ENCODE measurements at regions not wholly inside any gene's neighbourhood (a gene's known extent, or its start where the extent isn't known, plus 50 kb on each side); places are given as distances from the start of the nearest gene placed in this dataset.

- no peaks in the 10 kb centered on the region for H3K4me1 ChIP-seq
- no TSS peak for BruUV-seq (replicated peaks)
- H3K4me3 ChIP-seq (ENCODE audit: low read depth, low read length) = no peak overlapping the region
- Mint-ChIP-seq H3K4me3 (ENCODE audit: unreplicated experiment) (no peak overlapping the region), H3K27me3 (ENCODE audit: insufficient read depth, unreplicated experiment) (no peaks in the 10 kb centered on the region), H3K27ac (ENCODE audit: unreplicated experiment) (no peak overlapping the region), H3K9me3 (ENCODE audit: unreplicated experiment) (no peaks in the 10 kb centered on the region), H3K4me1 (ENCODE audit: low read depth, unreplicated experiment) (no peaks in the 10 kb centered on the region), H3K36me3 (ENCODE audit: insufficient read depth, unreplicated experiment) (no peaks in the 10 kb centered on the region)
- intact Hi-C loops (cut with micrococcal nuclease; ENCODE audit: unreplicated experiment) = no loop called here
- no peaks in the 10 kb centered on the region for H3K27me3 ChIP-seq (replicated peaks; ENCODE audit: control insufficient read depth, insufficient read depth, low read length)
- no peak for DNase-seq
- POLR2A ChIA-PET = no interaction called here
- CTCF ChIA-PET = no interaction called here
- TF ChIP-seq, protein P1, sequence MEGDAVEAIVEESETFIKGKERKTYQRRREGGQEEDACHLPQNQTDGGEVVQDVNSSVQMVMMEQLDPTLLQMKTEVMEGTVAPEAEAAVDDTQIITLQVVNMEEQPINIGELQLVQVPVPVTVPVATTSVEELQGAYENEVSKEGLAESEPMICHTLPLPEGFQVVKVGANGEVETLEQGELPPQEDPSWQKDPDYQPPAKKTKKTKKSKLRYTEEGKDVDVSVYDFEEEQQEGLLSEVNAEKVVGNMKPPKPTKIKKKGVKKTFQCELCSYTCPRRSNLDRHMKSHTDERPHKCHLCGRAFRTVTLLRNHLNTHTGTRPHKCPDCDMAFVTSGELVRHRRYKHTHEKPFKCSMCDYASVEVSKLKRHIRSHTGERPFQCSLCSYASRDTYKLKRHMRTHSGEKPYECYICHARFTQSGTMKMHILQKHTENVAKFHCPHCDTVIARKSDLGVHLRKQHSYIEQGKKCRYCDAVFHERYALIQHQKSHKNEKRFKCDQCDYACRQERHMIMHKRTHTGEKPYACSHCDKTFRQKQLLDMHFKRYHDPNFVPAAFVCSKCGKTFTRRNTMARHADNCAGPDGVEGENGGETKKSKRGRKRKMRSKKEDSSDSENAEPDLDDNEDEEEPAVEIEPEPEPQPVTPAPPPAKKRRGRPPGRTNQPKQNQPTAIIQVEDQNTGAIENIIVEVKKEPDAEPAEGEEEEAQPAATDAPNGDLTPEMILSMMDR (IDR thresholded peaks at IDR 0.05; ENCODE audit: insufficient read depth in 1 of 2, low read depth in 1 of 2, low read length in 1 of 2, severe bottlenecking in 1 of 2, unreplicated experiment in 1 of 2) = no peak
- no peaks in the 10 kb centered on the region for H3K36me3 ChIP-seq (ENCODE audit: control insufficient read depth, insufficient read depth, low read length)
- H3K9me3 ChIP-seq = no peaks in the 10 kb centered on the region
These were observed 1381.7 kb upstream of the SEL1L start for GRCh38 chr14:82915381-82915780.

DNA sequence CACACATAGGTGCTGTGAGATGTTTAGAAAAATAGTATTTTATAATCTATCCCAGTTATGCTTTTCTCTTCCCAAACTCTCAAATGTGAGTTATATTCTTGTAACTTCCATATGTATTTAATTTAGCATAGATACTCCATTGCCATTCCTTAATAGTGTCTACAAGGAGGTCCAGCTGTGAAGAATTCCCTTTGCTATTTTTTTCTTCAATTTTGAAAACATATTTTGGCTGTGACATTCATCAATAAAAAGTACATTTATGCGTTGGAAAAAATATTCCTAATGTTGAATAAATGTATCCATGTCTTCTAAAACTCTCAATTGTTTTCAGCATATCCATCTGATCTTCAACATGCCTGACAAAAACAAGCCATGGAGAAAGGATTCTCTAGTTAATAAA, 1402.0 kb upstream of the SEL1L start:
- DNase-seq = no peak
- no peaks in the 10 kb centered on the region for H3K27me3 Mint-ChIP-seq (ENCODE audit: insufficient read depth, unreplicated experiment)
- Histone ChIP-seq H3K36me3 (ENCODE audit: control insufficient read depth, insufficient read depth, low read length) (no peaks in the 10 kb centered on the region), H3K4me3 (ENCODE audit: low read depth, low read length) (no peak overlapping the region), H3K9me3 (no peaks in the 10 kb centered on the region), H3K4me1 (no peaks in the 10 kb centered on the region), H3K27me3 (replicated peaks; ENCODE audit: control insufficient read depth, insufficient read depth, low read length) (no peaks in the 10 kb centered on the region)
- H3K36me3 Mint-ChIP-seq (ENCODE audit: insufficient read depth, unreplicated experiment) = no peaks in the 10 kb centered on the region
- ChIA-PET POLR2A (no interaction called here), CTCF (no interaction called here)
- no TSS peak for BruUV-seq (replicated peaks)
- intact Hi-C loops (cut with micrococcal nuclease; ENCODE audit: unreplicated experiment) = no loop called here
- H3K4me1 Mint-ChIP-seq (ENCODE audit: low read depth, unreplicated experiment) = no peaks in the 10 kb centered on the region
- TF ChIP-seq, protein P1 (IDR thresholded peaks at IDR 0.05; ENCODE audit: insufficient read depth in 1 of 2, low read depth in 1 of 2, low read length in 1 of 2, severe bottlenecking in 1 of 2, unreplicated experiment in 1 of 2) = no peak
- no peak overlapping the region for H3K27ac Mint-ChIP-seq (ENCODE audit: unreplicated experiment)
- no peaks in the 10 kb centered on the region for H3K9me3 Mint-ChIP-seq (ENCODE audit: unreplicated experiment)
- H3K4me3 Mint-ChIP-seq (ENCODE audit: unreplicated experiment) = no peak overlapping the region

DNA sequence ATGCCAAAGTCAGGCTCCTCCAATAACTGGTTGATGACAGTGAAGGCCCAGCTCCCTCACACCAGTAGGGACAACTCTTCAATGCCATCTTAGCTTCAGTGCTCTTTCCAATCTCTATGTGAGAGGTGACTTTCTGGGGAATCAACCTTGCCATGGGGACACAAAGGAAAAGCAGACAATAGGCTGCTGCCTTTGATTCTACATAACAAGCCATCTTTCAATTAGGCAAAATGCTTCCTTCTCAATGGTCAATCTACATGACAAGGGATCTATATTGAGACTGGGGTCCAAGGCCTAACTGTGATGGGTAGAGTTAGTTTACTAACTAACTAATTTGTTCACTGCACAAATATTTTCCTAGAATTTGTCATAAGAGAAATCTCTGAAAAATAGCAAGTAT, 1417.5 kb upstream of the SEL1L start:
- H3K27me3 Mint-ChIP-seq (ENCODE audit: insufficient read depth, unreplicated experiment) = peaks cover 6% of the 10 kb centered on the region
- no peak overlapping the region for H3K27ac Mint-ChIP-seq (ENCODE audit: unreplicated experiment)
- TF ChIP-seq, protein P1 (IDR thresholded peaks at IDR 0.05; ENCODE audit: insufficient read depth in 1 of 2, low read depth in 1 of 2, low read length in 1 of 2, severe bottlenecking in 1 of 2, unreplicated experiment in 1 of 2) = no peak
- intact Hi-C loops (cut with micrococcal nuclease; ENCODE audit: unreplicated experiment) = no loop called here
- Histone ChIP-seq H3K9me3 (no peaks in the 10 kb centered on the region), H3K27me3 (replicated peaks; ENCODE audit: control insufficient read depth, insufficient read depth, low read length) (no peaks in the 10 kb centered on the region), H3K4me1 (no peaks in the 10 kb centered on the region), H3K36me3 (ENCODE audit: control insufficient read depth, insufficient read depth, low read length) (no peaks in the 10 kb centered on the region), H3K4me3 (ENCODE audit: low read depth, low read length) (no peak overlapping the region)
- H3K4me3 Mint-ChIP-seq (ENCODE audit: unreplicated experiment) = no peak overlapping the region
- no peaks in the 10 kb centered on the region for H3K4me1 Mint-ChIP-seq (ENCODE audit: low read depth, unreplicated experiment)
- DNase-seq = no peak
- no peaks in the 10 kb centered on the region for H3K36me3 Mint-ChIP-seq (ENCODE audit: insufficient read depth, unreplicated experiment)
- no peaks in the 10 kb centered on the region for H3K9me3 Mint-ChIP-seq (ENCODE audit: unreplicated experiment)
- ChIA-PET CTCF (no interaction called here), POLR2A (no interaction called here)
- no TSS peak for BruUV-seq (replicated peaks)

All from Caco-2 (cell line).